Esophagus muscularis mucosa (tissue), 4 donors: ENCODE measurements at regions not wholly inside any gene's neighbourhood (a gene's known extent, or its start where the extent isn't known, plus 50 kb on each side); places are given as distances from the start of the nearest gene placed in this dataset.

Experiments used
- CTCF ChIP-seq, 3 experiments: fragments of 200-600 bp in 2 of 3; fragments of 450-650 bp in 1 of 3; sonication (generic) in 2 of 3; IDR thresholded peaks; one replicate each; pipeline ENCODE4 v1.5.1; 2017 to 2019; ENCODE audit warnings: antibody characterized with exemption in 3 of 3, mild to moderate bottlenecking in 2 of 3, moderate library complexity in 1 of 3
- EP300 ChIP-seq: sonication (generic); formaldehyde crosslinking; IDR thresholded peaks from one replicate; pipeline ENCODE4 v1.6.1; 2017; ENCODE audit warnings: antibody characterized with exemption
- POLR2A ChIP-seq: fragments of 450-650 bp; IDR thresholded peaks from one replicate; pipeline ENCODE4 v1.6.1; 2017; ENCODE audit warnings: antibody characterized with exemption, moderate library complexity, mild to moderate bottlenecking, low read depth

GRCh38 chrX:39957816-39958566 is 139.8 kb downstream of the BCOR start:
- TF ChIP-seq EP300 (no peak), CTCF (IDR thresholded peaks at IDR 0.05) (no peak), POLR2A (no peak)
